ENCODE measurements at regions not wholly inside any gene's neighbourhood (a gene's known extent, or its start where the extent isn't known, plus 50 kb on each side); places are given as distances from the start of the nearest gene placed in this dataset.

DNA sequence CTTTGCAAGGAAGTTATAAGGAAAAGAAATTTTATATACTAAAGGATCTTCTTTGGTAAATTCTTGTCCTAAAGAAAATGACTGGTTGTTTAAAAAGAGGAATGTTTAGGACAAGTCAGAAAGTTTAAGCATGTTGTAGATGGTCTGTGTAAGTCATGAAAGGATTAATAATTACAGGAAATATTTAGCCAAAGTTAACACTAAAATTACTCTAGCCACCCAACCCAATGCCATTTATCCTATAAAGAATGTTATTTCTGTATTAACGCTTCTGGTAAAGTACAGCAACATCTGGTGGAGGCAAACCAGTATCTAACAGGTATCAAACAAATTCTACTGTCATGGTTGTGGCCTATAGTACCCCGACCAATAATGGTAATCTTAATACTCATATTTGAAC is 546.9 kb upstream of the PKDCC start:
- no peak for DNase-seq (ENCODE audit: extremely low spot score)
- ChIA-PET POLR2A (no interaction called here), CTCF (no interaction called here)
- TF ChIP-seq, protein P1, sequence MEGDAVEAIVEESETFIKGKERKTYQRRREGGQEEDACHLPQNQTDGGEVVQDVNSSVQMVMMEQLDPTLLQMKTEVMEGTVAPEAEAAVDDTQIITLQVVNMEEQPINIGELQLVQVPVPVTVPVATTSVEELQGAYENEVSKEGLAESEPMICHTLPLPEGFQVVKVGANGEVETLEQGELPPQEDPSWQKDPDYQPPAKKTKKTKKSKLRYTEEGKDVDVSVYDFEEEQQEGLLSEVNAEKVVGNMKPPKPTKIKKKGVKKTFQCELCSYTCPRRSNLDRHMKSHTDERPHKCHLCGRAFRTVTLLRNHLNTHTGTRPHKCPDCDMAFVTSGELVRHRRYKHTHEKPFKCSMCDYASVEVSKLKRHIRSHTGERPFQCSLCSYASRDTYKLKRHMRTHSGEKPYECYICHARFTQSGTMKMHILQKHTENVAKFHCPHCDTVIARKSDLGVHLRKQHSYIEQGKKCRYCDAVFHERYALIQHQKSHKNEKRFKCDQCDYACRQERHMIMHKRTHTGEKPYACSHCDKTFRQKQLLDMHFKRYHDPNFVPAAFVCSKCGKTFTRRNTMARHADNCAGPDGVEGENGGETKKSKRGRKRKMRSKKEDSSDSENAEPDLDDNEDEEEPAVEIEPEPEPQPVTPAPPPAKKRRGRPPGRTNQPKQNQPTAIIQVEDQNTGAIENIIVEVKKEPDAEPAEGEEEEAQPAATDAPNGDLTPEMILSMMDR (IDR thresholded peaks at IDR 0.05; ENCODE audit: control extremely low read depth, extremely low read depth, low read depth, missing control alignments), result no peak

DNA sequence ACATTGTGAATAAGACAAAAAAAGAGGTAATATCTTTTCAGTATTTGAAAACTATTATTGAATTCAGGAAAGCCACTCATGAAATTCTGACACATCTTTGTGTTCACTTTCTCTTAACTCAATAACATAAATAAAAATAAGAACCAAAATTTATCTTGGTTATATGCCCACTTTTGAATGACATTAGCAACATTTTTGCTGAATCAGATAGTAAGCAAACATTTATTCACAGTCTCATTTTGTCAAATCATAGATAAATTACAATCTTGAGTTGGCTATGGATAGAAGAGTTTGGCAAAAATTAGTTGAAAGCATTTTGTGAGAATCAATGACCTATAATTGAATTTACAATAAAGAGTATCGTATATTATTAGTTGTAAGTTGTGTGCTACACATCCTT is 545.1 kb upstream of the PKDCC start:
- ChIA-PET CTCF (no interaction called here), POLR2A (no interaction called here)
- TF ChIP-seq, protein P1 (IDR thresholded peaks at IDR 0.05; ENCODE audit: control extremely low read depth, extremely low read depth, low read depth, missing control alignments), result no peak
- no peak for DNase-seq (ENCODE audit: extremely low spot score)

DNA sequence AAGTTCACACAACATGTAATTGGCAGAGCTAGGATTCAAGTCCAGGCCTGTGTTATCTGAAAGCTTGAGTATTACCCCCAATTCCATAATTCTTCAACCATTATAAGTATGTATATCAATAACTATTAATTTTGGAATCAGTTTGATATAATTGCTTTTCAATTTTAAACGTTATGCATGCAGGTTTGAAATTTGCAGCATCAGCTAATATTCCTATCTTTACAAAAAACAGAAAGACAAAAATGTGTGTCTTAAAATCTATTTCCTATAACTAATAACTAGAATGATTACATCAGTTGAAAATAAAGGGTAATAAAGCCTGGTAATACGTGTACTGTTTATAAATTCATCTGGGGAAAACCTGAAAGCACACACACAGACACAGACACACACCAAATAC is 543.3 kb upstream of the PKDCC start:
- CTCF ChIA-PET, result interaction anchor here (1.0 to 1.6 kb wide), 4 partner anchors 10 to 42 kb away, joined by 3 read pairs; no protein-coding TSS in a partner anchor
- POLR2A ChIA-PET, result no interaction called here
- DNase-seq (ENCODE audit: extremely low spot score), result no peak
- TF ChIP-seq, protein P1 (IDR thresholded peaks at IDR 0.05; ENCODE audit: control extremely low read depth, extremely low read depth, low read depth, missing control alignments), result no peak

DNA sequence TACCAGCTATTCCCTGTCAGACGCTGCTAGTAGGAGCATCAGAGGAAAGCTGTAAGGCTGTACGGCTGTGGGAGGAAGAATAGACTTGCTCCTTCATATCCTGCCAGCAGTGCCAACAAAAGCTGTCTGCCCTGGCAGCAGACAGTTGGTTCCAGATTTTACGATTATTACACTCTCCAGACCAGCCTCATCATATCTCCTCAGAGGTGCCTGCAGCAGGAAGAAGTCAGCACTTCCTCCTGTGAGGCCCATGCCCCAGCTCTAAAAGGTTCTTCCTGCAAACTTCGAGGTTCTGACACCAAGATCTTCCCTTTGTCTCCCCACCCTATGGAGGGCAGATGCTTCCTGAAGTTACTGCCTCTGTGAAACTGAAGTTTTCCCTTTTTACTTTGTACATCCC is 537.7 kb upstream of the PKDCC start:
- CTCF ChIA-PET, result no interaction called here
- POLR2A ChIA-PET, result no interaction called here
- no peak for DNase-seq (ENCODE audit: extremely low spot score)
- TF ChIP-seq, protein P1 (IDR thresholded peaks at IDR 0.05; ENCODE audit: control extremely low read depth, extremely low read depth, low read depth, missing control alignments), result no peak

DNA sequence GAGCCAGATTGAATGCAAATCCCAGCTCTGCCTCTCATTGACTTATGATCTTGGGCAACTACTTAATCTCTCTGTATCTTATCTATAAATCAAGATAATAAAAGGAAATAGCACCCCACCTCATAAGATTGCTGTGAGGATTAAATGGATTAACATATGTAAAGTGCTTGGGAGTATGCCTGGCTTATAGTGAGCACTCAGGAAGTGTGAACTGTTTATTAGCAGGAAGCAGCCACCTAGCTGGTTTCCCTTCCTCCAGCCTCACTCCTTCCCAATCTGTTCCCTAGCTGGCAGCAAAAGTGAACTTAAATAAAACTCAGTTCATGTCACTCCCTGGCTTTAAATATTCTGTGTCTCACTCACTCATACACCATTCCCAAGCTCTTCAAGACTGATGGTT is 526.6 kb upstream of the PKDCC start:
- ChIA-PET POLR2A (no interaction called here), CTCF (no interaction called here)
- DNase-seq (ENCODE audit: extremely low spot score), result no peak
- TF ChIP-seq, protein P1 (IDR thresholded peaks at IDR 0.05; ENCODE audit: control extremely low read depth, extremely low read depth, low read depth, missing control alignments), result no peak

DNA sequence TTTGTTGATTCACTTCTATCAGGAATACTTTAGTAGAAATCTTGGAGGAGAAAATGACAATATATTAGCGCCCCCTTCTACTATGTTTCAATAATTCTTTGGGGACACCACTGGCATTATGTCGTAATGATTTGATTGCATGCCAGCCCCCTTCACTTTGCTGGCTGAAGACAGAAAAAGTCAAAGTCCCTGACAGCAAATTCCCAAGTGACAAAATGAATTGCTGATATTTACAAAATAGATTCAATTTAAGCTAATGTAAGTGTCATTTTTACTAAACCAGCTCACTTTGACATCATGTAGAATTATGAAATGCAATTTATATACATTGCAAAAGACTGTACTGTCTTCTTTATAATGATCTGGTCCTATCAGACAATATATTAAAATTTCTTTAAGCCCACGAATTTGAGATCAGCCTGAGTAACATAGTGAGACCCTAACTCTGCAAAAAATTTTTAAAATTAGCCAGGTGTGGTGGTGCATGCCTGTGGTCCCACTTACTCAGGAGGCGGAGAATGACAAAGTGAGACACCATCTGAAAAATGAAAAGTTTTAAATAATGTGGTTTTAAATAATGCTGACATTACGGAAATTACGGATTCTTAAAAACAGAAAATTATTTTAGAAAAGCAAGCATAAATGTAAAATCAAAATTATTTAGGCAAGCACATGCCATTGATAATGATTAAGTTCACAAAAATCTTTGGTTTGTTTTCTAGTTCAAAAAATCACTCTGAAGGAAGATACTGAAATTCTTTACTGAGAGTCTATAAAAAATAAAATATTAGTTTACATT is 520.1 kb upstream of the PKDCC start:
- CTCF ChIA-PET, result interaction anchor here (1.2 to 2.0 kb wide), 2 partner anchors 9 to 13 kb away, joined by 3 to 4 read pairs; no protein-coding TSS in a partner anchor
- POLR2A ChIA-PET, result no interaction called here
- DNase-seq (ENCODE audit: extremely low spot score), result no peak
- TF ChIP-seq, protein P1 (IDR thresholded peaks at IDR 0.05; ENCODE audit: control extremely low read depth, extremely low read depth, low read depth, missing control alignments), result no peak

All from GM10248 (cell line).